Nephron (organoid): ENCODE measurements at regions not wholly inside any gene's neighbourhood (a gene's known extent, or its start where the extent isn't known, plus 50 kb on each side); places are given as distances from the start of the nearest gene placed in this dataset.
"Not testable (repeated sequence)": the region's sequence is repeated elsewhere in the genome, so short reads cannot be mapped to it uniquely, and the experiment has no call there.

Experiments used
- H3K27ac Mint-ChIP-seq, 3 experiments: 2 replicates each; pipeline ENCODE4 v1.8.0; 2020; ENCODE audit warnings: mixed read lengths in 3 of 3, mild to moderate bottlenecking in 2 of 3, moderate library complexity in 1 of 3
- H3K27me3 Mint-ChIP-seq: 2 replicates; pipeline ENCODE4 v1.8.0; 2021; ENCODE audit warnings: low read depth, mild to moderate bottlenecking, moderate library complexity, mixed read lengths
- H3K36me3 Mint-ChIP-seq: 2 replicates; pipeline ENCODE4 v1.8.0; 2020; ENCODE audit warnings: low read depth, mixed read lengths
- H3K4me1 Mint-ChIP-seq: 2 replicates; pipeline ENCODE4 v1.8.0; 2020; ENCODE audit warnings: mixed read lengths
- H3K4me3 Mint-ChIP-seq, 3 experiments: 2 replicates each; pipeline ENCODE4 v1.8.0; 2020; ENCODE audit warnings: mild to moderate bottlenecking in 3 of 3, mixed read lengths in 3 of 3, moderate library complexity in 2 of 3
- H3K9me3 Mint-ChIP-seq: 2 replicates; pipeline ENCODE4 v1.8.0; 2020; ENCODE audit warnings: mixed read lengths
- TF ChIP-seq, protein P1 (sequence below), 3 experiments: fragments of 200-600 bp; sonication (generic); IDR thresholded peaks; one replicate each; pipeline ENCODE4 v1.5.0; 2021; ENCODE audit warnings: antibody characterized with exemption in 3 of 3; ENCODE audit not compliant: unreplicated experiment in 3 of 3

- H3K27ac Mint-ChIP-seq, result no peak overlapping the region
- peaks cover 10% of the 10 kb centered on the region for H3K4me1 Mint-ChIP-seq
- peaks cover 2% of the 10 kb centered on the region for H3K9me3 Mint-ChIP-seq
- no peaks in the 10 kb centered on the region for H3K36me3 Mint-ChIP-seq
- no peaks in the 10 kb centered on the region for H3K27me3 Mint-ChIP-seq
- no peak overlapping the region for H3K4me3 Mint-ChIP-seq
- TF ChIP-seq, protein P1, sequence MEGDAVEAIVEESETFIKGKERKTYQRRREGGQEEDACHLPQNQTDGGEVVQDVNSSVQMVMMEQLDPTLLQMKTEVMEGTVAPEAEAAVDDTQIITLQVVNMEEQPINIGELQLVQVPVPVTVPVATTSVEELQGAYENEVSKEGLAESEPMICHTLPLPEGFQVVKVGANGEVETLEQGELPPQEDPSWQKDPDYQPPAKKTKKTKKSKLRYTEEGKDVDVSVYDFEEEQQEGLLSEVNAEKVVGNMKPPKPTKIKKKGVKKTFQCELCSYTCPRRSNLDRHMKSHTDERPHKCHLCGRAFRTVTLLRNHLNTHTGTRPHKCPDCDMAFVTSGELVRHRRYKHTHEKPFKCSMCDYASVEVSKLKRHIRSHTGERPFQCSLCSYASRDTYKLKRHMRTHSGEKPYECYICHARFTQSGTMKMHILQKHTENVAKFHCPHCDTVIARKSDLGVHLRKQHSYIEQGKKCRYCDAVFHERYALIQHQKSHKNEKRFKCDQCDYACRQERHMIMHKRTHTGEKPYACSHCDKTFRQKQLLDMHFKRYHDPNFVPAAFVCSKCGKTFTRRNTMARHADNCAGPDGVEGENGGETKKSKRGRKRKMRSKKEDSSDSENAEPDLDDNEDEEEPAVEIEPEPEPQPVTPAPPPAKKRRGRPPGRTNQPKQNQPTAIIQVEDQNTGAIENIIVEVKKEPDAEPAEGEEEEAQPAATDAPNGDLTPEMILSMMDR (IDR thresholded peaks at IDR 0.05; ENCODE audit: unreplicated experiment in 3 of 3), result no peak
Measured at GRCh38 chr3:24689353-24689752, 194.7 kb upstream of the THRB start.

DNA sequence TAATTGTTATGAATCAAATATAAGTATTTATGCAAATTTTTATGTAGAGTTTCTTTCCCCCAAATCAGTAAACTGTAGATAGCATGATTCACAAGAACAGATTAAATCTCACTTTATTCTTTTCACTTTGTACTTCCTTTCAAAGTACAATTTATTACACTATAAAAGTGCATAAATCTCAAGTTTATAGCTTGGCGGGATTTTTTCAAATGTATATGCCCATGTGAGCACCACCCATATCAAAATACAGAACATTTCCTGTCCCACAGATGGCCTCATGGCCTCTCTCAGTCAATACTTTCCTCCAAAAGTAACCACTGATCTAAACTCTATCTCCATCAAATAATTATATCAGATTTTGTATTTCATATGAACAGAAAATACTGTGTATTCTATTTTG, 196.1 kb upstream of the THRB start:
- Mint-ChIP-seq H3K9me3 (peaks cover 8% of the 10 kb centered on the region), H3K36me3 (no peaks in the 10 kb centered on the region), H3K4me1 (peaks cover 5% of the 10 kb centered on the region), H3K4me3 (no peak overlapping the region), H3K27me3 (peaks cover 4% of the 10 kb centered on the region), H3K27ac (no peak overlapping the region)
- TF ChIP-seq, protein P1 (IDR thresholded peaks at IDR 0.05; ENCODE audit: unreplicated experiment in 3 of 3), result no peak

GRCh38 chr3:24699078-24699477, 204.4 kb upstream of the THRB start:
- not testable (repeated sequence) for H3K4me3 Mint-ChIP-seq, H3K4me1 Mint-ChIP-seq, H3K27me3 Mint-ChIP-seq, H3K27ac Mint-ChIP-seq, H3K36me3 Mint-ChIP-seq
- H3K9me3 Mint-ChIP-seq, result peaks cover 41% of the 10 kb centered on the region

DNA sequence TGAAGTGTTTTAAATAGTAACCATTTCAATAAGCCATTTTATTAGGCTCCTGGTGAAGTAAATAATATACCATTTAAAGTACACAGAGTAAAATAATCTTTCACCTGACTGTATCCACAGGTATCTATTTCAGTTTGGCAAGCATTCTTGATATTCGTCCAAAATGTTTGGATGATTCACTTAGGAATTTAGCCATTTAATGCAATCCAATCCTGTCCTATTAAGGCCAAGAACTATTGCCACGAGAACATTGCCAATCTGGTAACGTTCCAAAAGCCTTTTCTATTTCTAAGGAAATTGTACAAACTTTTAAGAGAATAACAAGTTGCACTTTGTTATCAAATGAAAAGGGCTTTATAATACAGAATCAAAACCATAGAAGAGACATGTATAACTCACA, 209.8 kb upstream of the THRB start:
- H3K9me3 Mint-ChIP-seq, result peaks cover 8% of the 10 kb centered on the region
- no peak overlapping the region for H3K27ac Mint-ChIP-seq
- peaks cover 14% of the 10 kb centered on the region for H3K4me1 Mint-ChIP-seq
- H3K4me3 Mint-ChIP-seq, result no peak overlapping the region
- TF ChIP-seq, protein P1 (IDR thresholded peaks at IDR 0.05; ENCODE audit: unreplicated experiment in 3 of 3), result no peak
- no peaks in the 10 kb centered on the region for H3K36me3 Mint-ChIP-seq
- no peaks in the 10 kb centered on the region for H3K27me3 Mint-ChIP-seq

- no peak overlapping the region for H3K4me3 Mint-ChIP-seq
- TF ChIP-seq, protein P1 (IDR thresholded peaks at IDR 0.05; ENCODE audit: unreplicated experiment in 3 of 3), result no peak
- H3K4me1 Mint-ChIP-seq, result peaks cover 24% of the 10 kb centered on the region
- no peaks in the 10 kb centered on the region for H3K9me3 Mint-ChIP-seq
- no peaks in the 10 kb centered on the region for H3K27me3 Mint-ChIP-seq
- H3K27ac Mint-ChIP-seq, result peak overlapping the region in 2 of 3 experiments; percentile 3 to 15
- no peaks in the 10 kb centered on the region for H3K36me3 Mint-ChIP-seq
Measured at GRCh38 chr3:24707936-24708335, 213.3 kb upstream of the THRB start.

DNA sequence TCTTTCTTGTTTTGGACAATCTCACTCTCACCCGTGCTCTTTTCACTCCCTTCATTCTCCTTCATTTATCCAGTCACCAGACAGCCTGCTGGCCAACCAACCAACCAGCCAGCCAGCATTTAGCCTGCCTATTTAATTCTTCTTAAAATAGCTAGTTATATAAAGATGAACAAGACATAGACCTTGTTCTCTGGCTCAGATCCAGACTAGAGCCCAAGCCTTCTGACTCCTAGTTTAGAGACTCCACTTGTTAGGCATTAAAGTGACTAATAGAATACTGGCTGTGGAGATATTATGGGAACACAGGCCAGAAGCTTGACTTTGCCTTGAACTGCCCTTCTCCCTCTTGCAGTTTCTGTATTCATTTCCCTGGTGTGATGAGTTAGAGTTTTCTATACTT, 215.3 kb upstream of the THRB start:
- Mint-ChIP-seq H3K4me1 (peaks cover 43% of the 10 kb centered on the region), H3K4me3 (no peak overlapping the region), H3K36me3 (no peaks in the 10 kb centered on the region), H3K27ac (peak overlapping the region in 2 of 3 experiments; percentile 36 to 55), H3K27me3 (no peaks in the 10 kb centered on the region), H3K9me3 (no peaks in the 10 kb centered on the region)
- TF ChIP-seq, protein P1 (IDR thresholded peaks at IDR 0.05; ENCODE audit: unreplicated experiment in 3 of 3), result no peak
